ENCODE measurements at regions not wholly inside any gene's neighbourhood (a gene's known extent, or its start where the extent isn't known, plus 50 kb on each side); places are given as distances from the start of the nearest gene placed in this dataset.

GRCh38 chr2:14713248-14713647 is 80.7 kb downstream of the LRATD1 start:
- Histone ChIP-seq H4K5ac (ENCODE audit: insufficient read length, low read depth, low read length) (no peak overlapping the region), H4K91ac (replicated peaks; ENCODE audit: insufficient read length, low read length) (no peak overlapping the region), H3K36me3 (ENCODE audit: control insufficient read depth in 2 of 4, insufficient read depth in 4 of 4, low read length in 3 of 4) (no peaks in the 10 kb centered on the region), H3K79me2 (ENCODE audit: control insufficient read depth in 1 of 2, insufficient read depth in 2 of 2, low read length in 2 of 2) (no peaks in the 10 kb centered on the region), H2BK12ac (ENCODE audit: low read depth, low read length) (no peak overlapping the region), H2AFZ (ENCODE audit: low read length) (no peak overlapping the region; the same call in 1 of the 2 replicates), H3K23ac (ENCODE audit: insufficient read length) (no peak overlapping the region), H4K8ac (ENCODE audit: extremely low read depth, insufficient read depth, low read length) (no peak overlapping the region), H3K27me3 (replicated peaks in 1 of 4; ENCODE audit: control insufficient read depth in 3 of 4, extremely low read depth in 1 of 4, insufficient read depth in 3 of 4, low read length in 3 of 4) (no peaks in the 10 kb centered on the region), H3K23me2 (ENCODE audit: low read depth, low read length) (no peaks in the 10 kb centered on the region), H3K18ac (ENCODE audit: extremely low read depth, low read length) (no peak overlapping the region), H3K9me3 (ENCODE audit: insufficient read depth in 2 of 2, low read depth in 1 of 2, low read length in 1 of 2) (no peaks in the 10 kb centered on the region), H3K4me3 (ENCODE audit: extremely low read depth in 1 of 4, insufficient read depth in 2 of 4, low read depth in 3 of 4, low read length in 4 of 4) (no peak overlapping the region), H3K79me1 (ENCODE audit: low read depth, low read length) (no peaks in the 10 kb centered on the region), H2BK5ac (ENCODE audit: low read depth, low read length) (no peak overlapping the region), H4K20me1 (replicated peaks in 1 of 2; ENCODE audit: control insufficient read depth in 1 of 2, insufficient read depth in 2 of 2, low read length in 2 of 2) (no peaks in the 10 kb centered on the region), H2AK5ac (ENCODE audit: low read depth, low read length) (no peak overlapping the region), H3K14ac (ENCODE audit: insufficient read length) (no peak overlapping the region), H2BK20ac (ENCODE audit: low read length) (no peak overlapping the region), H3K9ac (replicated peaks in 1 of 4; ENCODE audit: extremely low read depth in 1 of 4, low read depth in 3 of 4, low read length in 3 of 4) (no peak overlapping the region), H3K27ac (ENCODE audit: low read depth, low read length) (no peak overlapping the region), H3K4me2 (ENCODE audit: insufficient read depth in 1 of 2, low read depth in 2 of 2, low read length in 2 of 2) (no peak overlapping the region), H2BK120ac (replicated peaks; ENCODE audit: low read depth, low read length) (no peak overlapping the region), H2BK15ac (ENCODE audit: low read length) (no peak overlapping the region), H3K4me1 (replicated peaks in 1 of 4; ENCODE audit: control insufficient read depth in 3 of 4, insufficient read depth in 4 of 4, low read length in 3 of 4) (no peaks in the 10 kb centered on the region), H3K4ac (replicated peaks; ENCODE audit: insufficient read length, low read depth, low read length) (no peak overlapping the region), H3K56ac (replicated peaks; ENCODE audit: insufficient read length, low read depth, low read length) (no peak overlapping the region)
- ChIA-PET POLR2A (ENCODE audit: partially characterized antibody) (no interaction called here), CTCF (ENCODE audit: partially characterized antibody) (interaction anchor here (0.7 to 1.5 kb wide), 3 partner anchors 9 to 190 kb away, joined by 3 to 6 read pairs (median 5); no protein-coding TSS in a partner anchor)
- DNase-seq (ENCODE audit: low read depth in 1 of 2, low spot score in 2 of 2) (no peak), FAIRE-seq (no peak)
- WGBS, 2 experiments (ENCODE audit: extremely low coverage in 1 of 2, insufficient coverage in 1 of 2, insufficient read length in 1 of 2, insufficient replicate concordance in 2 of 2, low coverage in 1 of 2, low lambda C conversion rate in 2 of 2, missing lambda C conversion rate in 1 of 2) = 84% methylated on average over 5 of the region's 5 CpGs; no CpG with 5 or more reads in 1 of the 2 experiments
- TF ChIP-seq CTCF (IDR thresholded peaks at IDR 0.05; ENCODE audit: control extremely low read depth in 1 of 3, insufficient read depth in 1 of 3, low read depth in 1 of 3, low read length in 3 of 3) (no peak), SUZ12 (IDR thresholded peaks at IDR 0.05; ENCODE audit: low read length) (no peak), MAX (IDR thresholded peaks at IDR 0.05) (no peak)
